Globus pallidus (tissue), 1 donor: ENCODE measurements at regions not wholly inside any gene's neighbourhood (a gene's known extent, or its start where the extent isn't known, plus 50 kb on each side); places are given as distances from the start of the nearest gene placed in this dataset.
A peak's percentile ranks its signal among the peaks of the same experiment; 100 is the strongest.

Experiments
- DNase-seq: peaks from one replicate; pipeline ENCODE4 v3.0.0-alpha.2; 2015; ENCODE audit warnings: low spot score

- no peak for DNase-seq
Measured at GRCh38 chr6:14065350-14065749, 52.2 kb upstream of the CD83 start.

GRCh38 chr6:14066782-14067406, 50.7 kb upstream of the CD83 start:
- DNase-seq, result peak; percentile 59

GRCh38 chr6:14067656-14068055, 49.9 kb upstream of the CD83 start:
- DNase-seq, result no peak
